ENCODE measurements at regions not wholly inside any gene's neighbourhood (a gene's known extent, or its start where the extent isn't known, plus 50 kb on each side); places are given as distances from the start of the nearest gene placed in this dataset.

- no peak overlapping the region for H3K27ac ChIP-seq (ENCODE audit: low read length)
- no peak for DNase-seq
- H4K20me1 ChIP-seq (ENCODE audit: insufficient read depth, low read length) = no peaks in the 10 kb centered on the region
- no peaks in the 10 kb centered on the region for H3K79me2 ChIP-seq (ENCODE audit: low read length)
- H3K9ac ChIP-seq (ENCODE audit: low read length) = no peak overlapping the region
- no peak for TF ChIP-seq CTCF (IDR thresholded peaks at IDR 0.05; ENCODE audit: low read length)
- TF ChIP-seq EZH2phosphoT487 (IDR thresholded peaks at IDR 0.05; ENCODE audit: low read length) = no peak
- TF ChIP-seq EZH2 (optimal IDR thresholded peaks at IDR 0.05; ENCODE audit: low read depth, low read length) = no peak
- H3K9me3 ChIP-seq (replicated peaks; ENCODE audit: insufficient read depth, low read length) = no peaks in the 10 kb centered on the region
- H3K36me3 ChIP-seq (replicated peaks; ENCODE audit: insufficient read depth, low read length) = no peaks in the 10 kb centered on the region
- H3K27me3 ChIP-seq (replicated peaks; ENCODE audit: insufficient read depth, low read length) = no peaks in the 10 kb centered on the region
- H3F3A ChIP-seq (ENCODE audit: insufficient read depth, low read length) = peaks cover 4% of the 10 kb centered on the region
- no peaks in the 10 kb centered on the region for H3K9me2 ChIP-seq (replicated peaks; ENCODE audit: insufficient read depth, low read length)
- H3K4me2 ChIP-seq (ENCODE audit: low read depth, low read length) = no peak overlapping the region
- H3K4me3 ChIP-seq (ENCODE audit: low read length) = no peak overlapping the region
- peaks cover 13% of the 10 kb centered on the region for H3K4me1 ChIP-seq (ENCODE audit: low read length)
- H2AFZ ChIP-seq (ENCODE audit: low read length) = no peak overlapping the region
Observed at GRCh38 chr17:72376526-72377345, 255.9 kb downstream of the SOX9 start.

- Histone ChIP-seq H3K9ac (ENCODE audit: low read length) (no peak overlapping the region), H3K36me3 (replicated peaks; ENCODE audit: insufficient read depth, low read length) (no peaks in the 10 kb centered on the region), H3F3A (ENCODE audit: insufficient read depth, low read length) (peaks cover 4% of the 10 kb centered on the region), H3K4me3 (ENCODE audit: low read length) (no peak overlapping the region), H3K27me3 (replicated peaks; ENCODE audit: insufficient read depth, low read length) (no peaks in the 10 kb centered on the region), H4K20me1 (ENCODE audit: insufficient read depth, low read length) (no peaks in the 10 kb centered on the region), H3K9me2 (replicated peaks; ENCODE audit: insufficient read depth, low read length) (no peaks in the 10 kb centered on the region), H3K4me2 (ENCODE audit: low read depth, low read length) (no peak overlapping the region), H3K4me1 (ENCODE audit: low read length) (peaks cover 24% of the 10 kb centered on the region), H3K9me3 (replicated peaks; ENCODE audit: insufficient read depth, low read length) (no peaks in the 10 kb centered on the region), H2AFZ (ENCODE audit: low read length) (no peak overlapping the region), H3K27ac (ENCODE audit: low read length) (no peak overlapping the region), H3K79me2 (ENCODE audit: low read length) (no peaks in the 10 kb centered on the region)
- TF ChIP-seq CTCF (IDR thresholded peaks at IDR 0.05; ENCODE audit: low read length) = no peak
- TF ChIP-seq EZH2phosphoT487 (IDR thresholded peaks at IDR 0.05; ENCODE audit: low read length) = no peak
- TF ChIP-seq EZH2 (optimal IDR thresholded peaks at IDR 0.05; ENCODE audit: low read depth, low read length) = no peak
- no peak for DNase-seq
Observed at GRCh38 chr17:72378414-72379390, 257.9 kb downstream of the SOX9 start.

- H2AFZ ChIP-seq (ENCODE audit: low read length) = no peak overlapping the region
- no peaks in the 10 kb centered on the region for H3K9me3 ChIP-seq (replicated peaks; ENCODE audit: insufficient read depth, low read length)
- H3K4me2 ChIP-seq (ENCODE audit: low read depth, low read length) = no peak overlapping the region
- TF ChIP-seq EZH2 (optimal IDR thresholded peaks at IDR 0.05; ENCODE audit: low read depth, low read length) = no peak
- no peak for TF ChIP-seq EZH2phosphoT487 (IDR thresholded peaks at IDR 0.05; ENCODE audit: low read length)
- no peak for TF ChIP-seq CTCF (IDR thresholded peaks at IDR 0.05; ENCODE audit: low read length)
- no peaks in the 10 kb centered on the region for H3K27me3 ChIP-seq (replicated peaks; ENCODE audit: insufficient read depth, low read length)
- no peak for DNase-seq
- no peak overlapping the region for H3K27ac ChIP-seq (ENCODE audit: low read length)
- H3F3A ChIP-seq (ENCODE audit: insufficient read depth, low read length) = peaks cover 4% of the 10 kb centered on the region
- H3K79me2 ChIP-seq (ENCODE audit: low read length) = no peaks in the 10 kb centered on the region
- no peak overlapping the region for H3K9ac ChIP-seq (ENCODE audit: low read length)
- H3K9me2 ChIP-seq (replicated peaks; ENCODE audit: insufficient read depth, low read length) = no peaks in the 10 kb centered on the region
- peaks cover 24% of the 10 kb centered on the region for H3K4me1 ChIP-seq (ENCODE audit: low read length)
- H4K20me1 ChIP-seq (ENCODE audit: insufficient read depth, low read length) = no peaks in the 10 kb centered on the region
- no peaks in the 10 kb centered on the region for H3K36me3 ChIP-seq (replicated peaks; ENCODE audit: insufficient read depth, low read length)
- no peak overlapping the region for H3K4me3 ChIP-seq (ENCODE audit: low read length)
Observed at GRCh38 chr17:72379516-72379915, 258.7 kb downstream of the SOX9 start.
